HEK293 (cell line): ENCODE measurements at regions not wholly inside any gene's neighbourhood (a gene's known extent, or its start where the extent isn't known, plus 50 kb on each side); places are given as distances from the start of the nearest gene placed in this dataset.

Source experiments
- CTCF ChIA-PET: fragments of 350-600 bp; formaldehyde crosslinking; extraction: SDS; loops from one replicate; lab custom pipeline; 2021; ENCODE audit warnings: antibody characterized with exemption; lab: Yijun Ruan, JAX
- POLR2A ChIA-PET: fragments of 300-600 bp; formaldehyde crosslinking; extraction: SDS; loops from one replicate; lab custom pipeline; 2020; ENCODE audit warnings: antibody characterized with exemption, inconsistent platforms; lab: Yijun Ruan, JAX
- H3K27ac ChIP-seq: fragments of 200-500 bp; sonication (Bioruptor generic); 2 replicates; pipeline ENCODE4 v1.5.1; 2014; ENCODE audit warnings: low read depth, low read length, control low read depth, inconsistent platforms; ENCODE audit errors: extremely low read depth
- H3K36me3 ChIP-seq, 2 experiments: fragments of 200-500 bp in 1 of 2; sonication (Bioruptor generic) in 1 of 2; 1 replicate in 1 of 2; 2 replicates in 1 of 2; pipeline ENCODE4 v1.5.1; 2014 to 2017; ENCODE audit warnings: inconsistent platforms in 2 of 2, low read length in 2 of 2; ENCODE audit not compliant: control insufficient read depth in 2 of 2, insufficient read depth in 1 of 2
- H3K4me1 ChIP-seq: fragments of 200-500 bp; sonication (Bioruptor generic); 2 replicates; pipeline ENCODE4 v1.5.1; 2014; ENCODE audit warnings: mild to moderate bottlenecking, low read length, inconsistent platforms; ENCODE audit not compliant: control insufficient read depth, insufficient read depth
- H3K4me3 ChIP-seq: 2 replicates; pipeline ENCODE4 v1.5.1; 2011; ENCODE audit warnings: low read depth, mild to moderate bottlenecking, control low read depth, low read length, moderate library complexity
- H3K9me3 ChIP-seq: fragments of 200-500 bp; sonication (Bioruptor generic); 2 replicates; pipeline ENCODE4 v1.5.1; 2014; ENCODE audit warnings: low read depth, low read length, inconsistent platforms; ENCODE audit not compliant: control insufficient read depth, insufficient read depth
- CTCF ChIP-seq: fragments of 450-650 bp; formaldehyde crosslinking; IDR thresholded peaks from 2 replicates; pipeline ENCODE4 v1.5.1; 2016; ENCODE audit warnings: missing biosample characterization, missing genetic modification characterization
- MYNN ChIP-seq: fragments of 450-650 bp; formaldehyde crosslinking; IDR thresholded peaks from 2 replicates; pipeline ENCODE4 v1.5.1; 2016; ENCODE audit warnings: missing biosample characterization, missing genetic modification characterization, borderline replicate concordance
- RBAK ChIP-seq: fragments of 450-650 bp; formaldehyde crosslinking; IDR thresholded peaks from 2 replicates; pipeline ENCODE4 v1.5.1; 2016; ENCODE audit warnings: missing biosample characterization, missing genetic modification characterization
- SETDB1 ChIP-seq: IDR thresholded peaks from one replicate; pipeline ENCODE4 v1.6.1; 2017; ENCODE audit warnings: mild to moderate bottlenecking, low read length, moderate library complexity, mixed read lengths; ENCODE audit not compliant: insufficient read length
- TRIM28 ChIP-seq: IDR thresholded peaks from 2 replicates; pipeline ENCODE4 v1.6.1; 2011; ENCODE audit warnings: low read length, control low read depth, borderline replicate concordance
- ZIC2 ChIP-seq: fragments of 450-650 bp; formaldehyde crosslinking; IDR thresholded peaks from 2 replicates; pipeline ENCODE4 v1.5.1; 2016; ENCODE audit warnings: missing biosample characterization, missing genetic modification characterization
- ZNF132 ChIP-seq: fragments of 450-650 bp; formaldehyde crosslinking; IDR thresholded peaks from 2 replicates; pipeline ENCODE4 v1.5.1; 2017; ENCODE audit warnings: missing biosample characterization, missing genetic modification characterization, borderline replicate concordance
- ZNF138 ChIP-seq: fragments of 450-650 bp; formaldehyde crosslinking; IDR thresholded peaks from 2 replicates; pipeline ENCODE4 v1.5.1; 2016; ENCODE audit warnings: missing biosample characterization, missing genetic modification characterization, borderline replicate concordance
- ZNF155 ChIP-seq: fragments of 450-650 bp; formaldehyde crosslinking; IDR thresholded peaks from 2 replicates; pipeline ENCODE4 v1.5.1; 2016; ENCODE audit warnings: missing biosample characterization, missing genetic modification characterization
- ZNF18 ChIP-seq: fragments of 450-650 bp; formaldehyde crosslinking; IDR thresholded peaks from 2 replicates; pipeline ENCODE4 v1.5.1; 2016; ENCODE audit warnings: missing biosample characterization, missing genetic modification characterization
- ZNF221 ChIP-seq: fragments of 450-650 bp; formaldehyde crosslinking; IDR thresholded peaks from 2 replicates; pipeline ENCODE4 v1.5.1; 2017; ENCODE audit warnings: missing biosample characterization, missing genetic modification characterization, borderline replicate concordance
- ZNF223 ChIP-seq: fragments of 450-650 bp; formaldehyde crosslinking; IDR thresholded peaks from 2 replicates; pipeline ENCODE4 v1.5.1; 2016; ENCODE audit warnings: missing biosample characterization, missing genetic modification characterization
- ZNF354C ChIP-seq: fragments of 450-650 bp; formaldehyde crosslinking; IDR thresholded peaks from 2 replicates; pipeline ENCODE4 v1.5.1; 2016; ENCODE audit warnings: missing biosample characterization, missing genetic modification characterization, low read depth, borderline replicate concordance
- ZNF501 ChIP-seq: fragments of 450-650 bp; formaldehyde crosslinking; IDR thresholded peaks from 2 replicates; pipeline ENCODE4 v1.5.1; 2016; ENCODE audit warnings: missing biosample characterization, missing genetic modification characterization
- ZNF513 ChIP-seq: fragments of 450-650 bp; IDR thresholded peaks from 2 replicates; pipeline ENCODE4 v1.5.1; 2018; ENCODE audit warnings: missing biosample characterization, missing genetic modification characterization
- ZNF518A ChIP-seq: fragments of 450-650 bp; formaldehyde crosslinking; conservative IDR thresholded peaks from 2 replicates; pipeline ENCODE4 v1.5.1; 2016; ENCODE audit warnings: low read depth, missing biosample characterization, missing genetic modification characterization
- ZNF555 ChIP-seq: fragments of 450-650 bp; formaldehyde crosslinking; conservative IDR thresholded peaks from 2 replicates; pipeline ENCODE4 v1.5.1; 2017; ENCODE audit warnings: missing biosample characterization, mild to moderate bottlenecking, missing genetic modification characterization, inconsistent platforms
- ZNF585B ChIP-seq: fragments of 450-650 bp; formaldehyde crosslinking; IDR thresholded peaks from 2 replicates; pipeline ENCODE4 v1.5.1; 2016; ENCODE audit warnings: missing biosample characterization, missing genetic modification characterization
- ZNF626 ChIP-seq: fragments of 450-650 bp; sonication (Bioruptor Pico); formaldehyde crosslinking; IDR thresholded peaks from 2 replicates; pipeline ENCODE4 v1.5.1; 2018; ENCODE audit warnings: missing biosample characterization, missing genetic modification characterization, inconsistent platforms
- ZNF837 ChIP-seq: fragments of 450-650 bp; formaldehyde crosslinking; IDR thresholded peaks from 2 replicates; pipeline ENCODE4 v1.5.1; 2016; ENCODE audit warnings: missing biosample characterization, missing genetic modification characterization

GRCh38 chr7:133157045-133157444 is 75.2 kb upstream of the CHCHD3 start (continued):
- TF ChIP-seq ZNF18 (tag by site-specific recombination) (no peak), ZNF138 (tag by site-specific recombination) (no peak)

- POLR2A ChIA-PET = no interaction called here
- CTCF ChIA-PET = no interaction called here
- Histone ChIP-seq H3K36me3 (no peaks in the 10 kb centered on the region), H3K4me3 (no peak overlapping the region), H3K9me3 (no peaks in the 10 kb centered on the region), H3K27ac (no peak overlapping the region), H3K4me1 (no peaks in the 10 kb centered on the region)
- TF ChIP-seq SETDB1 (no peak), ZIC2 (peak; percentile 35; the same call in 1 of the 2 replicates)
Measured at GRCh38 chr7:133164498-133164897, 82.6 kb upstream of the CHCHD3 start.

- Histone ChIP-seq H3K27ac (no peak overlapping the region), H3K9me3 (no peaks in the 10 kb centered on the region), H3K4me3 (no peak overlapping the region), H3K4me1 (no peaks in the 10 kb centered on the region), H3K36me3 (no peaks in the 10 kb centered on the region)
- TF ChIP-seq ZNF837 (tag by site-specific recombination) = no peak
- TF ChIP-seq ZNF518A (tag by site-specific recombination) = no peak
- TF ChIP-seq TRIM28 = no peak
- no peak for TF ChIP-seq RBAK
- no peak for TF ChIP-seq ZNF501 (tag by site-specific recombination)
- TF ChIP-seq ZNF132 (tag by site-specific recombination) = no peak
- no peak for TF ChIP-seq ZIC2
- TF ChIP-seq ZNF223 (tag by site-specific recombination) = no peak
- no peak for TF ChIP-seq CTCF (tag by site-specific recombination)
- no peak for TF ChIP-seq ZNF585B
- TF ChIP-seq ZNF513 (tag by site-specific recombination) = no peak
- TF ChIP-seq ZNF155 (tag by site-specific recombination) = no peak
- TF ChIP-seq ZNF354C (tag by site-specific recombination) = no peak
- TF ChIP-seq ZNF221 (tag by site-specific recombination) = no peak
- no peak for TF ChIP-seq MYNN
- TF ChIP-seq ZNF626 (tag by site-specific recombination) = no peak
- TF ChIP-seq ZNF555 (tag by site-specific recombination) = no peak
- ChIA-PET CTCF (no interaction called here), POLR2A (no interaction called here)
Measured at GRCh38 chr7:133165001-133165400, 83.1 kb upstream of the CHCHD3 start.
